ENCODE measurements at regions not wholly inside any gene's neighbourhood (a gene's known extent, or its start where the extent isn't known, plus 50 kb on each side); places are given as distances from the start of the nearest gene placed in this dataset.

DNA sequence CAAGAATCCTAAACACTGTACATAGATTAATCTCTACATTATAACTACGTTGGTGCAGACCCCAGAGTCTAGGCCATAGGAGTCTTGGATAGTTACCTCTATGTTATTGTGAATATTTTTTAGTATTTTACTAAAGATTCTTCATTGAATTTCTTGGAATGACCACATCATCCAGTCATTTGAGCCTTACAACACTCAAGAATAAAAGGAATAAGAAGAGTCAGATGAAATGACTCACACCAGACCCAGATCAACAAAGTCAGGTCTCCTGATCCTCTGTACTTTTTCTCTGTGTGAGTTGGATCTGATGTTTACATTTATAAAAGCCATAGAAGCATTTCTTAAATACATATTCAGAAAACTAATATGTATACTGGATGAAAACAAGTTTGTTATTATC, 179.2 kb upstream of the ARHGAP20 start:
- TF ChIP-seq, protein P1, sequence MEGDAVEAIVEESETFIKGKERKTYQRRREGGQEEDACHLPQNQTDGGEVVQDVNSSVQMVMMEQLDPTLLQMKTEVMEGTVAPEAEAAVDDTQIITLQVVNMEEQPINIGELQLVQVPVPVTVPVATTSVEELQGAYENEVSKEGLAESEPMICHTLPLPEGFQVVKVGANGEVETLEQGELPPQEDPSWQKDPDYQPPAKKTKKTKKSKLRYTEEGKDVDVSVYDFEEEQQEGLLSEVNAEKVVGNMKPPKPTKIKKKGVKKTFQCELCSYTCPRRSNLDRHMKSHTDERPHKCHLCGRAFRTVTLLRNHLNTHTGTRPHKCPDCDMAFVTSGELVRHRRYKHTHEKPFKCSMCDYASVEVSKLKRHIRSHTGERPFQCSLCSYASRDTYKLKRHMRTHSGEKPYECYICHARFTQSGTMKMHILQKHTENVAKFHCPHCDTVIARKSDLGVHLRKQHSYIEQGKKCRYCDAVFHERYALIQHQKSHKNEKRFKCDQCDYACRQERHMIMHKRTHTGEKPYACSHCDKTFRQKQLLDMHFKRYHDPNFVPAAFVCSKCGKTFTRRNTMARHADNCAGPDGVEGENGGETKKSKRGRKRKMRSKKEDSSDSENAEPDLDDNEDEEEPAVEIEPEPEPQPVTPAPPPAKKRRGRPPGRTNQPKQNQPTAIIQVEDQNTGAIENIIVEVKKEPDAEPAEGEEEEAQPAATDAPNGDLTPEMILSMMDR (IDR thresholded peaks at IDR 0.05; ENCODE audit: low read depth, low read length), result no peak
- no peak overlapping the region for H3K4me3 ChIP-seq (ENCODE audit: low read depth, low read length)

DNA sequence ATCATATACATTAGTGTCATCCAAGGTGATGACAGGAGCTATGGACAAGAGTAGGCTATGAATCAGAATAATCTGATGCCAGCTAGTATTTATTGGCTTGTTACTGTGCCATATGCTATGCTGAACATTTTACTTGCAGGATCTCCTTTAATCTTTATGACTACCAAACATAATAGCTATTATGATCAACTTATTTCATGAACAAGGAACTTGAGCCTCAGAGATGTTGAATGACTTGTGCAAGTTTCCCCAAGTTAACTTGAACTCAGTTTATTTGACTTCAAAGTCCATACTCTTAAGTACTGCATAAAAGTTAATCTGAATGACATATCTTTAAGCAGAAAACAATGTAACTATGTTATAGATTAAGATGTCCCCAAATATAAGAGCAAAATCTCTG, 178.8 kb upstream of the ARHGAP20 start:
- TF ChIP-seq, protein P1 (IDR thresholded peaks at IDR 0.05; ENCODE audit: low read depth, low read length), result no peak
- H3K4me3 ChIP-seq (ENCODE audit: low read depth, low read length), result no peak overlapping the region

GRCh38 chr11:110886288-110886970, 174.2 kb upstream of the ARHGAP20 start:
- H3K4me3 ChIP-seq (ENCODE audit: low read depth, low read length), result no peak overlapping the region
- TF ChIP-seq, protein P1 (IDR thresholded peaks at IDR 0.05; ENCODE audit: low read depth, low read length), result no peak

DNA sequence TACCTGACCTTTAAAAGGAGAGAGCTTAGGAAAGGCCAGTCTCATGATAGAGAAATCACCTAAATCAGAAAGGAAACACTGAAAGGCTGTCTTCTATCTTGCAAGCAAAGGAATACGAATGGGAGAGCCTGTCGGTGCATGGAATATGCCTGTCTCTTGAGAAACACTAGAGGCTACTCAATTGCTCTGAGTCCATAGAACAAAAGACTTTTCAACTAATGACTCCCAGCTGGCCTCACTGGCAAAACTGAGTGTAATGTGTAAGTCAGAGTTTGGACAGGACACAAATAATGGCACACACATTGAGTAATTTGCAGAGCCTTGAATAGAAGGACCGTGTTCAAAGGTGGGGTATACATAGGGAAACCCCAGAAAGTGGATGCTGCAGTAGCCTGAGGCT, 171.0 kb upstream of the ARHGAP20 start:
- H3K4me3 ChIP-seq (ENCODE audit: low read depth, low read length), result no peak overlapping the region
- TF ChIP-seq, protein P1 (IDR thresholded peaks at IDR 0.05; ENCODE audit: low read depth, low read length), result no peak

GRCh38 chr11:110878513-110878912, 166.3 kb upstream of the ARHGAP20 start:
- no peak overlapping the region for H3K4me3 ChIP-seq (ENCODE audit: low read depth, low read length)
- TF ChIP-seq, protein P1 (IDR thresholded peaks at IDR 0.05; ENCODE audit: low read depth, low read length), result no peak

- no peak overlapping the region for H3K4me3 ChIP-seq (ENCODE audit: low read depth, low read length)
- TF ChIP-seq, protein P1 (IDR thresholded peaks at IDR 0.05; ENCODE audit: low read depth, low read length), result no peak
Measured at GRCh38 chr11:110874437-110875030, 162.3 kb upstream of the ARHGAP20 start.

GRCh38 chr11:110873975-110874374, 161.7 kb upstream of the ARHGAP20 start:
- TF ChIP-seq, protein P1 (IDR thresholded peaks at IDR 0.05; ENCODE audit: low read depth, low read length), result no peak
- H3K4me3 ChIP-seq (ENCODE audit: low read depth, low read length), result no peak overlapping the region

Data from WI38 (cell line).